Uterus (tissue), 2 donors: ENCODE measurements at regions not wholly inside any gene's neighbourhood (a gene's known extent, or its start where the extent isn't known, plus 50 kb on each side); places are given as distances from the start of the nearest gene placed in this dataset.

Source experiments
- CTCF ChIP-seq, 4 experiments: fragments of 200-600 bp in 2 of 4; fragments of 450-650 bp in 2 of 4; sonication (generic) in 2 of 4; IDR thresholded peaks; one replicate each; pipeline ENCODE4 v1.5.1; 2016 to 2019; ENCODE audit warnings: antibody characterized with exemption in 4 of 4, mild to moderate bottlenecking in 2 of 4, moderate library complexity in 1 of 4
- POLR2A ChIP-seq, 2 donors: fragments of 450-650 bp; IDR thresholded peaks; one replicate each; pipeline ENCODE4 v1.6.1; 2016; ENCODE audit warnings: antibody characterized with exemption in 2 of 2, mild to moderate bottlenecking in 1 of 2, moderate library complexity in 1 of 2

- TF ChIP-seq CTCF (IDR thresholded peaks at IDR 0.05) = no peak
- no peak for TF ChIP-seq POLR2A (IDR thresholded peaks at IDR 0.05)
Measured at GRCh38 chr4:112001041-112001440, 144.2 kb upstream of the FAM241A start.
